ENCODE measurements at regions not wholly inside any gene's neighbourhood (a gene's known extent, or its start where the extent isn't known, plus 50 kb on each side); places are given as distances from the start of the nearest gene placed in this dataset.

- TF ChIP-seq CTCF (IDR thresholded peaks at IDR 0.05), result no peak
- TF ChIP-seq POLR2A (IDR thresholded peaks at IDR 0.05), result no peak
These were observed 105.2 kb upstream of the TSPAN2 start for GRCh38 chr1:115194506-115194905.

Measured in adrenal gland (tissue), 5 donors.